Islet precursor cell (in vitro differentiated cells): ENCODE measurements at regions not wholly inside any gene's neighbourhood (a gene's known extent, or its start where the extent isn't known, plus 50 kb on each side); places are given as distances from the start of the nearest gene placed in this dataset.

Source experiments
- DNase-seq: peaks from one replicate; pipeline ENCODE4 v3.0.0-alpha.2; 2018

GRCh38 chr6:24064832-24065231 is 61.2 kb upstream of the NRSN1 start:
- DNase-seq, result no peak

GRCh38 chr6:24069526-24069925 is 56.5 kb upstream of the NRSN1 start:
- DNase-seq, result no peak

- DNase-seq, result no peak
Observed at GRCh38 chr6:24072038-24072746, 53.8 kb upstream of the NRSN1 start.

GRCh38 chr6:24076011-24076410 is 50.0 kb upstream of the NRSN1 start:
- DNase-seq, result no peak
